ENCODE measurements at regions not wholly inside any gene's neighbourhood (a gene's known extent, or its start where the extent isn't known, plus 50 kb on each side); places are given as distances from the start of the nearest gene placed in this dataset.

DNA sequence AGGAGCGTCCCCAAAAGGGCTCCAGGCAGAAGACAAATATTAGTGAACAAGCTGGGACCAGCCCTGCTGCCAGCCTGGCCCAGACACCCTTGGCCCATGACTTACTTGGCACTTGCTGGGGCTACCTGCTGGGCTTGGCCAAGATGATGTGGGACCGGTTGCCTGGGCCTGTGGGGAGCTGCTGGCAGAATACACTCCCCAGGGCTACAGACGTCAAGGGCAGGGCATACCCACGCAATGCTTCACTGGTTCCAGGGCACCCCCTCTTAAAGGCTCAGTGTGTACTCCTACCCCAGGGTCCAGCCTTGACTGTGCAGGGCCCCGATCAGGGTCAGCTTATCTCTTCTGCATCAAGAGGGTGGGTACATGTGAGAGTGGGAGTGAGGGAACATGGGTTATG is 106.5 kb upstream of the SLC2A1 start:
- no peak for DNase-seq

- DNase-seq, result no peak
Measured at GRCh38 chr1:43063394-43064219, 104.9 kb upstream of the SLC2A1 start.

DNA sequence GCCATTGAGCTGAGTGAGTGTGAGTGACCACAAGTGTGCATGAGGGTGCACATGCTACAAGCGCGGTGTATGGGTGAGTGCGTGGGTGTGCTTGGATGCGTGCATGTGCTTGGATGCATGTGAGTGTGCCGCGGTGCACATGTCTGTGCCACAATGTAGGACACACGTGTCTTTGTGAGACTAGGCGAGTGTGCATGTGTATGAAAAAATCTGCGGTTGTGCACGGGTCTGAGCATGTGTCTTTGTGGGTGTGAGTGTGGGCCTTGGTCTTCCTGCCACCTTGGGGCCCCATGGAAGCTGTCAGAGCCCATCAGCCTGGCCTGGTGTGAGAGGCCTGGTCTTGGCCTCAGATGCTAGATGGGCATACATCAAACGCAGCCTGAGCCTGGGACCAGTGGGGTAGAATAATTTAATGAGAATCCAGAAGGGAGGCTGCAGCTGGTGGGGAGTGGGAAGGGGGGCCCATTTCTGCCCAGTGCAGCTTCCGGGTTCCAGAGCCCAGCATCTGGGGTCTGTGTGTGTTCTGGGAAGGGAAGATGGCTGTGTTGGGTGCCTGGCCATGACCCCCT is 103.9 kb upstream of the SLC2A1 start:
- DNase-seq, result no peak

- no peak for DNase-seq
Measured at GRCh38 chr1:43061757-43062156, 103.1 kb upstream of the SLC2A1 start.

GRCh38 chr1:43059640-43060574 is 101.2 kb upstream of the SLC2A1 start:
- no peak for DNase-seq

DNA sequence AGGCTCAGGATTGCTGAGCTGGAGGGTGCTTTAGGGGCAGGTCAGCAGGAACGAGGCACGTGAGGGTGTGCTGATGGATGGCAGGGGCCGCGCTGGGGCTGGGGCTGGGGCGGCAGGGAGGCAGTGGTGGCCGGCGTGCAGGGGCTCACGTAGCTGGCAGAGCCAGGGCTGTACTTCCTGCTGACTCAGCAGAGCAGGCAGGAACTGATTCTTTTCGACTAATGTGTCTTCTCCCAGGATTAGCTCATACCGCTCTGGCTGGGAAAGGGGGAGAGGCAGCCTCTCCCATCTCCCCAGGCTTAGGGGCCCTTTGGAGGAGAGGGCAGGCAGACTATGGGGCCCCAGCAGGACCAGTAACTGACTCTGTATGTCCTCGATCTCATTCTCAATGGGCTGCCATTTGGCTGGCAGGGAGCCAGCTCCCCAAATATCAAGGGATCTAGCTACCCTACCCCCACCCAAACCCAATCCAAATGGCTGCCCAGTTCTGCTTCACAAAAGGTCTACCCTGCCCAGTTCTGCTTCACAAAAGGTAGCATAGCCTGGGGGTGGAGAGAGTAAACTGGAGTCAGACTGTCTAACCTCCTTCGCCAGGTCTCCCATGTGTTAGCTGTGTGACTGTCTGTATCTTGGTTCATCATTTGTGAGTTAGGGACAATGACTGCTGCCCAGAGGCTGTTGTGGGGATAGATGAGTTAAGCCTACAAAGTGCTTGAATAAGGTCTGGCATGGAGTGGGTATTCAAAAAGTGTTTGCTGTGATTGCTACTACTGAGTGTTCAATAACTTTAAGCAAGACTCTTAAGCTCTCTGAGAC is 100.1 kb upstream of the SLC2A1 start:
- no peak for DNase-seq

- DNase-seq, result no peak
Measured at GRCh38 chr1:43058056-43058455, 99.4 kb upstream of the SLC2A1 start.

GRCh38 chr1:43057567-43057966 is 98.9 kb upstream of the SLC2A1 start:
- DNase-seq, result no peak

DNA sequence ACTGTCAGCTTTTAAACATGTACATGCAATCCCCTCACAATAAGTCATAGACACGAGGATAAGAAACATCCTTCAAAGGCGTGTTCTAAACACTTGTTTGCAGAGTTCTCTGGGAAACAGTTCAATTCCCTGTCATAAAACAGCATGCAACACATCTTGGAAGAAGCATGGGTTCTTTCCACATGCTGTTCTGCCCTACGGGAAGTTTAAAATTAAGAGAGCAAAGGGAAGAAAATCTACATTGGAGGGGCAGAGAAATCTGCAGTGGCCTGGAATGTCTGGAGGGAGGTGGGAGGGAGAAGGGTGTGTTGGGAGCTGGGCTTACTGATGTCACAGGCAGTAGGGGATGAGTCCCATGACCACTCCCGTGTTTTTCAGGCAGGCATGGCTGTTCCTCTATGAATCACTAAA is 98.3 kb upstream of the SLC2A1 start:
- DNase-seq, result no peak

GRCh38 chr1:43056460-43056859 is 97.8 kb upstream of the SLC2A1 start:
- no peak for DNase-seq

DNA sequence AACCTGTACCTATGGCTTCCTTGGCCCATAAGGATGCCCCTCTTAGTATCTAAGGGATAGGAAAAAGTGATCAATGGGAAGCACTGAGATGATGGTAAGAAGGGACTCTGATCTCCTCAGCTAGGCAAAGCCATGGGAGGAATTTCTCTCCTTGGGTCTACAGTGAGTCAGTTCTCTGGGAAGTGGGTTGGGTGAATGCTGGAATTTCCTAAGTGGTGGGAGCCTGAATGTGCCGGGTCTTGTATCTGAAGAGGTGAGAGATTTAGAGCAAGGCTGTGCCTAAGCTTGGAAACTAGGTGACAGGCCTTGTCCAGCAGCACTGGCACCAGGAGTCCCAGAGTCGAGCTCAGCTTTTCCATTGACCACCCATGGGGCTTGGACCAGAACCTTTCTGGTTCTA is 96.3 kb upstream of the SLC2A1 start:
- DNase-seq, result no peak

GRCh38 chr1:43052786-43053439 is 94.2 kb upstream of the SLC2A1 start:
- DNase-seq, result no peak

- DNase-seq, result no peak
Measured at GRCh38 chr1:43052322-43052721, 93.7 kb upstream of the SLC2A1 start.

DNA sequence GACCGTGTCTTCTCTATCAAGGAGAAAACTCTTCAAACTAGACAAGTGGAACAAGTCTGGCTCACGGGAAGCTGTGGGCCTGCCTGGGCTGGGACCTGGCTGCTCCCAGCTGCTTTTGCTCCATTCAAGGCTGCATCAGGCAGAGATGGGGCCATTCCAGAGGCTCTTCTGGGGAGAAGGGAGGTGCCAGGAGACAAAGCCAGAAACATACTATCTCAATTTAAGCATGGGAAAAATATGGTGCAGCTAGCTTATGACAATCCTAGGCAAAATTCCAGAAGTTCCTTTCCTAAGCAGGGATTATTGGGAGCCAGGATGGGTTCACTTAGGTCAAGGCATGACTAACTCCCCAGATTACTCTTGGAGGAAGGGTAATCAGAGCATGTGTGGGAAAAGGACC is 90.8 kb upstream of the SLC2A1 start:
- DNase-seq, result no peak

DNA sequence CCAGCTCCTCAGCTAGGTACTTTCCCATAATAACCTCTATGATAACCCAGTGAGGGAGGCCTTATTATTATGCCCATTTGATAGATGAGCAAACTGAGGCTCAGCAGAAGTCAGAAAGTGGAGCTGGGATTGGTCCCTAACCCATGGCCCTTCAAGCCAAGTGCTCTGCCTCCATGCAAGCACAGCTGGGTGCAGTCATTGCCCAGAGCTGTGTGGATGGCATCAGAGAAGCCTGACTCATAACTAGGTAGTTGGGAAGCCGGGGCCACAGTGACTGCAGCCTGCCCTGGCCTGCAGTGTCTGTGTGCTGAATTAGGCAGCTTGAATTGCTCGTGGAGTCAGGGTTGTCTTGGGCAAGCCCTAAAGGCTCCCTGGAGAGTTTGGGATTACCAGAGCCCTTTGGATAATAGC is 89.9 kb upstream of the SLC2A1 start:
- DNase-seq, result no peak

DNA sequence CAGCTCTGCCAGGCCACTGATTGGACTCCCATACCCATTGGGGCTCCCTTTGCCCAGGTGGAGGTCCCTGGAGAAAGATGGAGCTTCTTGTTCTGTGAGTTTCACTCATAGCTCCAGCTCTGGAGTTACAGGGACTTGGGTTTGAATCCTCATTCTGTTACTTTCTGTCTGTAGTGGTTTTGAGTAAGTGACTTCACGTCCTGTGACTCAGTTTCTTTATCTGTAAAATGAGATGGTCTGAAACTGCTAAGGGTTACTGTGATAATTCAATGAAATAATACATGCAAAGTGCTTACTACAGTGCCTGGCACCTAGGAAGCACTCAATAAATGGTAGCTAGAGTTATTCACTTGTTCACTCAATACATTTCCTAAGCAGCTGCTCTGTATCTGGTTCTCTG is 88.5 kb upstream of the SLC2A1 start:
- DNase-seq, result no peak

GRCh38 chr1:43044572-43045361 is 86.1 kb upstream of the SLC2A1 start:
- DNase-seq, result no peak

DNA sequence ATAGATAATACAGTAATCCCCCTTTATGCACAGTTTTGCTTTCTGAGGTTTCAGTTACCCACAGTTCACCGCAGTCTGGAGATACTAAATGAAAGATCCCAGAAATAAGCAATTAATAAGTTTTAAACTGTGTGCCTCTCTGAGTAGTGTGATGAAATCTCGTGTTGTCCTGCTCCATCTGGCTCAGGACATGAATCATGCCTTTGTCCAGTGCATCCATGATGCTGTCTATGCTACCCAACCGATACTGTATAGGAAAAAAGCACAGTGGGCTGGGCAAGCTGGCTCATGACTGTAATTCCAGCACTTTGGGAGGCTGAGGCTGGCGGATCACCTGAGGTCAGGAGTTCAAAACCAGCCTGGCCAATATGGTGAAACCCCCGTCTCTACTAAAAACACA is 85.0 kb upstream of the SLC2A1 start:
- no peak for DNase-seq

DNA sequence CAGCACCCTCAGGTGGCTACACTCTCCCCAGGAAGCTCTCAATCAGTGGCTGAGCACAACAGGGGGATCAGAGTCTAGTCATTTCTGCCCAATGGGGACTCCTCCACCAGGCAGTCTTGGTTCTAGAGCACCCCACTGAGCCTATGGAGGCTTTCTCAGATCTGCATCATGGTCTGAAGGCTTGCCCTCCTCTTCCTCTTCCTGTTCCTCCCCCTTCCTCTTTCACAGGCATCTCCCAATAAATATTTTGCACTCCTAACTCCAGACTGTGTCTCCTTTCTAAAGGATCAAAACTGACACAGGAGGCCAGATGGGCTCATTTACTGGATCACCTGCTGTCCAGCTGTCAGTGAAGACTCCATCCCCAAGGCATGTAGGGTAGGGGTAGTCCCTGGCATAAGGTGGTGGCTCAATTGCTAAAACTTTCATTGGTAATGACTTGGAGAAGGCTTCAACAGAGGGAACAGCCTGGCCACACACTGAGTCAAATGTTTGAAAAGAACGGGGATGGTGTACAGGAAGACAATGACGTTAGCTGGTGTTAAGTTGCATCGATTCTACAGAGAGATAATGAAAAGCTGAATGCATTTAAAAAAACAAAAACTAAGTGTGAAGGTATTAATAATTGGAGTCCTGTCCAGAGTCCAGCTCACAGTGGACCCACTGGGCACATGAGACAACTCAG is 84.2 kb upstream of the SLC2A1 start:
- no peak for DNase-seq

DNA sequence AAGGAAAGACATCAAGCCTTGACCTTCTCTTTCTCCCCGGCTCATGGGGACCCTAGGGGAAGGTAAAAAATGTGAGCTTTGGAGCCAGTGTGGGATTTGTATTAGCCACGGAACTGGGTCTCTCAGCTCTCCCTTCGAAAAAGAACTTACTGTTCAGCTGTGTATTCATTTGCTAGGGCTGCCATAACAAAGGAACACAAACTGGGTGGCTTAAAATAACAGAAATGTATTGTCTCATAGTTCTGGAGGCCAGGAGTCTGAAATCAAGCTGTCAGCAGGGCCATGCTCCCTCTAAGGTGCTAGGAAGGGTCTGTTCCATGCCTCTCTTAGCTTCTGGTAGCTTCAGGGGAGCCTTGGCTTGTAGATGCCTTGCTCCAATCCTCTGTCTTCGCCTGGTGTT is 83.5 kb upstream of the SLC2A1 start:
- DNase-seq, result no peak

DNA sequence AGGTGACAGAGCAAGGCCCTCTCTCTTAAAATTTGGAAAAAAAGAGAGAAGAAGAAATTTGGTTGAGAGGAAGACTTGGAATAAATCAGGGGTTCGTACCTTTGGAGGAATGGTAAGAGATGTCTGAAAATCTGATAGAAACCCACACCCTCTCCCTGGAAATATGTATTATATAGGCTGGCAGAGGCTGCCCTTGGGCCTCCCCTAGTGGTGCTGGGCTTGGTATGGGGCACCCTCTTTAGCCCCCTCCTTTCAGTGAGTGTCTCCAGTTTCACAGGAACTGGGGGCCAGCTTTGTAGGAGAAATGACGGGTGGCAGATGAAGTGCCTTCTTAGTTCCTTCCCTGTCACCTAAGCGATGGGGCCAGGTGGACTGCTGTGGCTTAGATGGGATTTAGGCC is 82.9 kb upstream of the SLC2A1 start:
- DNase-seq, result no peak

All from NCI-H526 treated with DMSO at 0.1 percent for 48 hours (cell line).